ENCODE measurements at regions not wholly inside any gene's neighbourhood (a gene's known extent, or its start where the extent isn't known, plus 50 kb on each side); places are given as distances from the start of the nearest gene placed in this dataset.

GRCh38 chr12:39012870-39013269 is 107.5 kb upstream of the CPNE8 start:
- no peak for TF ChIP-seq CTCF (IDR thresholded peaks at IDR 0.05; ENCODE audit: insufficient read depth, low read length, poor library complexity, severe bottlenecking)
- TF ChIP-seq EZH2phosphoT487 (conservative IDR thresholded peaks at IDR 0.05; ENCODE audit: low read length) = no peak

Measured in SU-DHL-6 (cell line).